ENCODE measurements at regions not wholly inside any gene's neighbourhood (a gene's known extent, or its start where the extent isn't known, plus 50 kb on each side); places are given as distances from the start of the nearest gene placed in this dataset.

GRCh38 chr18:71899707-71900472 is 644.3 kb downstream of the CBLN2 start:
- Mint-ChIP-seq H3K4me3 (no peak overlapping the region), H3K36me3 (ENCODE audit: insufficient read depth) (no peaks in the 10 kb centered on the region)
- ATAC-seq (replicated peaks; ENCODE audit: extremely low read depth, poor library complexity, severe bottlenecking), result no peak

GRCh38 chr18:71899183-71899582 is 645.0 kb downstream of the CBLN2 start:
- no peak for ATAC-seq (replicated peaks; ENCODE audit: extremely low read depth, poor library complexity, severe bottlenecking)
- Mint-ChIP-seq H3K36me3 (ENCODE audit: insufficient read depth) (no peaks in the 10 kb centered on the region), H3K4me1 (no peaks in the 10 kb centered on the region), H3K27ac (ENCODE audit: low read depth) (no peak overlapping the region), H3K4me3 (no peak overlapping the region), H3K27me3 (no peaks in the 10 kb centered on the region), H3K9me3 (peaks cover 13% of the 10 kb centered on the region)
- DNase-seq (ENCODE audit: low spot score in 2 of 2), result no peak

More at GRCh38 chr18:71899707-71900472, 644.3 kb downstream of the CBLN2 start:
- H3K27me3 Mint-ChIP-seq, result no peaks in the 10 kb centered on the region
- H3K9me3 Mint-ChIP-seq, result peaks cover 13% of the 10 kb centered on the region
- DNase-seq (ENCODE audit: low spot score in 2 of 2), result no peak
- H3K27ac Mint-ChIP-seq (ENCODE audit: low read depth), result no peak overlapping the region
- no peaks in the 10 kb centered on the region for H3K4me1 Mint-ChIP-seq

- Mint-ChIP-seq H3K36me3 (ENCODE audit: insufficient read depth) (no peaks in the 10 kb centered on the region), H3K27ac (ENCODE audit: low read depth) (no peak overlapping the region), H3K4me1 (no peaks in the 10 kb centered on the region), H3K4me3 (no peak overlapping the region), H3K9me3 (peaks cover 21% of the 10 kb centered on the region), H3K27me3 (no peaks in the 10 kb centered on the region)
- no peak for DNase-seq (ENCODE audit: low spot score in 2 of 2)
- ATAC-seq (replicated peaks; ENCODE audit: extremely low read depth, poor library complexity, severe bottlenecking), result no peak
These were observed 656.6 kb downstream of the CBLN2 start for GRCh38 chr18:71887509-71887908.

- Mint-ChIP-seq H3K27me3 (no peaks in the 10 kb centered on the region), H3K36me3 (ENCODE audit: insufficient read depth) (no peaks in the 10 kb centered on the region), H3K9me3 (peaks cover 23% of the 10 kb centered on the region), H3K4me1 (no peaks in the 10 kb centered on the region), H3K4me3 (no peak overlapping the region), H3K27ac (ENCODE audit: low read depth) (no peak overlapping the region)
- DNase-seq (ENCODE audit: low spot score in 2 of 2) (no peak), ATAC-seq (replicated peaks; ENCODE audit: extremely low read depth, poor library complexity, severe bottlenecking) (no peak)
These were observed 665.9 kb downstream of the CBLN2 start for GRCh38 chr18:71878226-71878625.

GRCh38 chr18:71873695-71874094 is 670.4 kb downstream of the CBLN2 start:
- Mint-ChIP-seq H3K36me3 (ENCODE audit: insufficient read depth) (no peaks in the 10 kb centered on the region), H3K4me3 (no peak overlapping the region), H3K27me3 (no peaks in the 10 kb centered on the region), H3K9me3 (peaks cover 20% of the 10 kb centered on the region), H3K27ac (ENCODE audit: low read depth) (no peak overlapping the region), H3K4me1 (no peaks in the 10 kb centered on the region)
- no peak for ATAC-seq (replicated peaks; ENCODE audit: extremely low read depth, poor library complexity, severe bottlenecking)
- no peak for DNase-seq (ENCODE audit: low spot score in 2 of 2)

GRCh38 chr18:71865888-71866287 is 678.3 kb downstream of the CBLN2 start:
- no peak overlapping the region for H3K4me3 Mint-ChIP-seq
- peaks cover 5% of the 10 kb centered on the region for H3K9me3 Mint-ChIP-seq
- H3K27me3 Mint-ChIP-seq, result no peaks in the 10 kb centered on the region
- no peaks in the 10 kb centered on the region for H3K4me1 Mint-ChIP-seq
- ATAC-seq (replicated peaks; ENCODE audit: extremely low read depth, poor library complexity, severe bottlenecking), result no peak
- H3K36me3 Mint-ChIP-seq (ENCODE audit: insufficient read depth), result no peaks in the 10 kb centered on the region
- no peak overlapping the region for H3K27ac Mint-ChIP-seq (ENCODE audit: low read depth)
- no peak for DNase-seq (ENCODE audit: low spot score in 2 of 2)

GRCh38 chr18:71850602-71851001 is 693.5 kb downstream of the CBLN2 start:
- Mint-ChIP-seq H3K4me3 (no peak overlapping the region), H3K9me3 (peaks cover 22% of the 10 kb centered on the region), H3K36me3 (ENCODE audit: insufficient read depth) (no peaks in the 10 kb centered on the region), H3K27ac (ENCODE audit: low read depth) (no peak overlapping the region), H3K4me1 (no peaks in the 10 kb centered on the region), H3K27me3 (no peaks in the 10 kb centered on the region)
- ATAC-seq (replicated peaks; ENCODE audit: extremely low read depth, poor library complexity, severe bottlenecking) (no peak), DNase-seq (ENCODE audit: low spot score in 2 of 2) (no peak)

- DNase-seq (ENCODE audit: low spot score in 2 of 2), result no peak
- no peaks in the 10 kb centered on the region for H3K4me1 Mint-ChIP-seq
- no peak overlapping the region for H3K27ac Mint-ChIP-seq (ENCODE audit: low read depth)
- H3K36me3 Mint-ChIP-seq (ENCODE audit: insufficient read depth), result no peaks in the 10 kb centered on the region
- H3K4me3 Mint-ChIP-seq, result no peak overlapping the region
- H3K27me3 Mint-ChIP-seq, result no peaks in the 10 kb centered on the region
- ATAC-seq (replicated peaks; ENCODE audit: extremely low read depth, poor library complexity, severe bottlenecking), result no peak
- H3K9me3 Mint-ChIP-seq, result peaks cover 17% of the 10 kb centered on the region
These were observed 694.7 kb downstream of the CBLN2 start for GRCh38 chr18:71849407-71849806.

- no peaks in the 10 kb centered on the region for H3K27me3 Mint-ChIP-seq
- no peak overlapping the region for H3K4me3 Mint-ChIP-seq
- ATAC-seq (replicated peaks; ENCODE audit: extremely low read depth, poor library complexity, severe bottlenecking), result no peak
These were observed 697.4 kb downstream of the CBLN2 start for GRCh38 chr18:71846716-71847115.

GRCh38 chr18:71844814-71845213 is 699.3 kb downstream of the CBLN2 start:
- ATAC-seq (replicated peaks; ENCODE audit: extremely low read depth, poor library complexity, severe bottlenecking) (no peak), DNase-seq (ENCODE audit: low spot score in 2 of 2) (no peak)
- Mint-ChIP-seq H3K4me1 (no peaks in the 10 kb centered on the region), H3K27ac (ENCODE audit: low read depth) (no peak overlapping the region), H3K9me3 (peaks cover 11% of the 10 kb centered on the region), H3K36me3 (ENCODE audit: insufficient read depth) (no peaks in the 10 kb centered on the region), H3K4me3 (no peak overlapping the region), H3K27me3 (no peaks in the 10 kb centered on the region)

More at GRCh38 chr18:71846716-71847115, 697.4 kb downstream of the CBLN2 start:
- Mint-ChIP-seq H3K27ac (ENCODE audit: low read depth) (no peak overlapping the region), H3K9me3 (peaks cover 17% of the 10 kb centered on the region), H3K4me1 (no peaks in the 10 kb centered on the region), H3K36me3 (ENCODE audit: insufficient read depth) (no peaks in the 10 kb centered on the region)
- no peak for DNase-seq (ENCODE audit: low spot score in 2 of 2)

- Mint-ChIP-seq H3K9me3 (peaks cover 6% of the 10 kb centered on the region), H3K27ac (ENCODE audit: low read depth) (no peak overlapping the region), H3K36me3 (ENCODE audit: insufficient read depth) (no peaks in the 10 kb centered on the region), H3K4me1 (no peaks in the 10 kb centered on the region), H3K4me3 (no peak overlapping the region), H3K27me3 (no peaks in the 10 kb centered on the region)
- no peak for DNase-seq (ENCODE audit: low spot score in 2 of 2)
- no peak for ATAC-seq (replicated peaks; ENCODE audit: extremely low read depth, poor library complexity, severe bottlenecking)
These were observed 701.5 kb downstream of the CBLN2 start for GRCh38 chr18:71842666-71843065.

GRCh38 chr18:71837547-71837946 is 706.6 kb downstream of the CBLN2 start:
- H3K27me3 Mint-ChIP-seq, result no peaks in the 10 kb centered on the region
- DNase-seq (ENCODE audit: low spot score in 2 of 2) (no peak), ATAC-seq (replicated peaks; ENCODE audit: extremely low read depth, poor library complexity, severe bottlenecking) (no peak)
- no peaks in the 10 kb centered on the region for H3K4me1 Mint-ChIP-seq
- no peak overlapping the region for H3K4me3 Mint-ChIP-seq
- H3K36me3 Mint-ChIP-seq (ENCODE audit: insufficient read depth), result peaks cover 1% of the 10 kb centered on the region
- no peak overlapping the region for H3K27ac Mint-ChIP-seq (ENCODE audit: low read depth)
- H3K9me3 Mint-ChIP-seq, result peaks cover 17% of the 10 kb centered on the region

GRCh38 chr18:71832946-71833617 is 711.1 kb downstream of the CBLN2 start:
- ATAC-seq (replicated peaks; ENCODE audit: extremely low read depth, poor library complexity, severe bottlenecking) (no peak), DNase-seq (ENCODE audit: low spot score in 2 of 2) (no peak)
- Mint-ChIP-seq H3K4me1 (no peaks in the 10 kb centered on the region), H3K36me3 (ENCODE audit: insufficient read depth) (peaks cover 1% of the 10 kb centered on the region), H3K9me3 (peaks cover 11% of the 10 kb centered on the region), H3K4me3 (no peak overlapping the region), H3K27me3 (no peaks in the 10 kb centered on the region), H3K27ac (ENCODE audit: low read depth) (no peak overlapping the region)
